Lower leg skin (tissue), 3 donors: ENCODE measurements at regions not wholly inside any gene's neighbourhood (a gene's known extent, or its start where the extent isn't known, plus 50 kb on each side); places are given as distances from the start of the nearest gene placed in this dataset.

ENCODE experiments used
- POLR2A ChIP-seq, 2 donors: fragments of 450-650 bp; IDR thresholded peaks; one replicate each; pipeline ENCODE4 v1.6.1; 2016 to 2017; ENCODE audit warnings: antibody characterized with exemption in 2 of 2, mild to moderate bottlenecking in 1 of 2, moderate library complexity in 1 of 2
- TF ChIP-seq, protein P1 (sequence below), 3 donors: fragments of 450-650 bp; IDR thresholded peaks; one replicate each; pipeline ENCODE4 v1.5.1; 2016; ENCODE audit warnings: antibody characterized with exemption in 3 of 3, mild to moderate bottlenecking in 3 of 3, moderate library complexity in 2 of 3

DNA sequence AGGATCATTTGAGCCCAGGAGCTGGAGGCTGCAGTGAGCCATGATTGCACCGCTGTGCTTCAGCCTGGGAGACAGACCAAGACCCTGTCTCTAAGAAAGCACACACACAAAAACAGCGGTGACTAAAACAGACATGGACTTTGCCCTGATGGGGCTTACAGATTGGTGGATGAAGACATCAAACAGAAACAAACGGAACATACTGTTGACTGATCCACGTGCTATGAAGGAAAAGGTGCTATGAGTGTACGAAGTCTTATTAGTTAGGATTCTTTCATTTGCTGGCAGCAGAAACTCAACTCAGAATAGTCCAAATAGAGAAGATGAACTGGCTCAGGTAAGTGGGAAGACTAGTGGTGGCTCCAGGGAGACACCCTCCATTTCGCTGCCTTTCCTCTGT is 309.8 kb upstream of the N4BP1 start:
- TF ChIP-seq, protein P1, sequence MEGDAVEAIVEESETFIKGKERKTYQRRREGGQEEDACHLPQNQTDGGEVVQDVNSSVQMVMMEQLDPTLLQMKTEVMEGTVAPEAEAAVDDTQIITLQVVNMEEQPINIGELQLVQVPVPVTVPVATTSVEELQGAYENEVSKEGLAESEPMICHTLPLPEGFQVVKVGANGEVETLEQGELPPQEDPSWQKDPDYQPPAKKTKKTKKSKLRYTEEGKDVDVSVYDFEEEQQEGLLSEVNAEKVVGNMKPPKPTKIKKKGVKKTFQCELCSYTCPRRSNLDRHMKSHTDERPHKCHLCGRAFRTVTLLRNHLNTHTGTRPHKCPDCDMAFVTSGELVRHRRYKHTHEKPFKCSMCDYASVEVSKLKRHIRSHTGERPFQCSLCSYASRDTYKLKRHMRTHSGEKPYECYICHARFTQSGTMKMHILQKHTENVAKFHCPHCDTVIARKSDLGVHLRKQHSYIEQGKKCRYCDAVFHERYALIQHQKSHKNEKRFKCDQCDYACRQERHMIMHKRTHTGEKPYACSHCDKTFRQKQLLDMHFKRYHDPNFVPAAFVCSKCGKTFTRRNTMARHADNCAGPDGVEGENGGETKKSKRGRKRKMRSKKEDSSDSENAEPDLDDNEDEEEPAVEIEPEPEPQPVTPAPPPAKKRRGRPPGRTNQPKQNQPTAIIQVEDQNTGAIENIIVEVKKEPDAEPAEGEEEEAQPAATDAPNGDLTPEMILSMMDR (IDR thresholded peaks at IDR 0.05), result no peak
- TF ChIP-seq POLR2A (IDR thresholded peaks at IDR 0.05), result no peak
